Endothelial cell of umbilical vein (primary cell): ENCODE measurements at regions not wholly inside any gene's neighbourhood (a gene's known extent, or its start where the extent isn't known, plus 50 kb on each side); places are given as distances from the start of the nearest gene placed in this dataset.

Experiments used
- BruUV-seq: library from RNA; stranded (reverse); fragments of 400-500 nt; replicated peaks from 2 replicates; lab custom pipeline; 2021; lab: Mats Ljungman, UMichigan
- CTCF ChIA-PET: fragments of 300-600, 350-600 bp; sonication (Branson Sonifier 250); formaldehyde crosslinking; loops from one replicate; lab custom pipeline; 2021; ENCODE audit warnings: antibody characterized with exemption, inconsistent platforms; lab: Charles Lee
- POLR2A ChIA-PET: fragments of 300-600, 350-600 bp; sonication (Branson Sonifier 250); formaldehyde crosslinking; loops from one replicate; lab custom pipeline; 2021; ENCODE audit warnings: antibody characterized with exemption, inconsistent platforms; lab: Charles Lee
- DNase-seq: peaks from one replicate; pipeline ENCODE4 v3.0.0-alpha.2; 2011; ENCODE audit warnings: low read depth, low spot score
- FAIRE-seq: peaks from 2 replicates; lab custom pipeline; 2011; peaks lifted over from hg19 to GRCh38; lab: Jason Lieb, UNC
- H2AFZ ChIP-seq: 2 replicates; pipeline ENCODE4 v1.6.0; 2012; ENCODE audit warnings: low read depth, low read length, control low read depth, inconsistent platforms
- H3K27ac ChIP-seq: 2 replicates; pipeline ENCODE4 v1.5.1; 2011; ENCODE audit warnings: low read depth, mild to moderate bottlenecking, control low read depth, low read length, moderate library complexity; ENCODE audit not compliant: insufficient read depth
- H3K27me3 ChIP-seq, 2 experiments: 2 replicates each; pipeline versions ENCODE4 v1.6.0 to v1.6.1; 2011; ENCODE audit warnings: low read length in 2 of 2, mixed read lengths in 1 of 2; ENCODE audit not compliant: control insufficient read depth in 2 of 2, insufficient read depth in 2 of 2
- H3K36me3 ChIP-seq, 2 experiments: 2 replicates in 1 of 2; 3 replicates in 1 of 2; pipeline ENCODE4 v1.5.1; 2011; ENCODE audit warnings: low read length in 2 of 2, mild to moderate bottlenecking in 1 of 2, moderate library complexity in 1 of 2; ENCODE audit not compliant: control insufficient read depth in 2 of 2, insufficient read depth in 2 of 2; ENCODE audit errors: extremely low read depth in 1 of 2
- H3K4me1 ChIP-seq: 3 replicates; pipeline ENCODE4 v1.5.1; 2011; ENCODE audit warnings: mild to moderate bottlenecking, low read length; ENCODE audit not compliant: control insufficient read depth, insufficient read depth; ENCODE audit errors: extremely low read depth
- H3K4me2 ChIP-seq: 2 replicates; pipeline ENCODE4 v1.6.1; 2011; ENCODE audit warnings: low read length, control low read depth, mixed read lengths; ENCODE audit not compliant: insufficient read depth
- H3K4me3 ChIP-seq, 3 experiments: fragments of 200-600 bp in 1 of 3; sonication (generic), shearing (Covaris generic) in 1 of 3; replicated peaks in 1 of 3; 2 replicates each; pipeline ENCODE4 v1.5.1; 2011 to 2016; ENCODE audit warnings: control low read depth in 3 of 3, low read length in 3 of 3, mild to moderate bottlenecking in 2 of 3, inconsistent platforms in 1 of 3, low read depth in 1 of 3, moderate library complexity in 1 of 3; ENCODE audit not compliant: insufficient read depth in 1 of 3
- H3K79me2 ChIP-seq: 2 replicates; pipeline ENCODE4 v1.6.0; 2012; ENCODE audit warnings: low read length, inconsistent platforms; ENCODE audit not compliant: control insufficient read depth, insufficient read depth
- H3K9ac ChIP-seq: replicated peaks from 2 replicates; pipeline ENCODE3; 2011; ENCODE audit warnings: low read length, control low read depth; ENCODE audit not compliant: insufficient read depth; ENCODE audit errors: extremely low read depth
- H3K9me1 ChIP-seq: replicated peaks from 3 replicates; pipeline ENCODE4 v1.6.0; 2011; ENCODE audit warnings: mild to moderate bottlenecking, low read length; ENCODE audit not compliant: control insufficient read depth, insufficient read depth; ENCODE audit errors: extremely low read depth
- H3K9me3 ChIP-seq: replicated peaks from 2 replicates; pipeline ENCODE4 v1.5.1; 2012; ENCODE audit warnings: low read length, inconsistent platforms; ENCODE audit not compliant: control insufficient read depth, insufficient read depth
- H4K20me1 ChIP-seq: replicated peaks from 2 replicates; pipeline ENCODE3; 2011; ENCODE audit warnings: mild to moderate bottlenecking, low read length; ENCODE audit not compliant: control insufficient read depth, insufficient read depth; ENCODE audit errors: extremely low read depth
- CTCF ChIP-seq, 2 donors: IDR thresholded peaks; 1 replicate in 1 of 2; 2 replicates in 1 of 2; pipeline ENCODE4 v1.5.1; 2011; ENCODE audit warnings: low read length in 2 of 2, mild to moderate bottlenecking in 2 of 2, moderate library complexity in 2 of 2, control low read depth in 1 of 2, inconsistent platforms in 1 of 2, low read depth in 1 of 2; ENCODE audit not compliant: insufficient read depth in 1 of 2; ENCODE audit errors: extremely low read depth in 1 of 2
- EZH2 ChIP-seq: IDR thresholded peaks from 2 replicates; pipeline ENCODE4 v1.6.1; 2012; ENCODE audit warnings: borderline replicate concordance, low read depth, mild to moderate bottlenecking, moderate library complexity, low read length, inconsistent platforms; ENCODE audit not compliant: severe bottlenecking
- FOS ChIP-seq: IDR thresholded peaks from 2 replicates; pipeline ENCODE4 v1.6.1; 2011; ENCODE audit warnings: mild to moderate bottlenecking, low read length, moderate library complexity, borderline replicate concordance; ENCODE audit not compliant: insufficient read depth
- GATA2 ChIP-seq: IDR thresholded peaks from 2 replicates; pipeline ENCODE4 v1.7.0; 2011; ENCODE audit warnings: low read depth, mild to moderate bottlenecking, moderate library complexity, mixed read lengths, low read length; ENCODE audit not compliant: insufficient read length, insufficient read depth
- JUN ChIP-seq: IDR thresholded peaks from 2 replicates; pipeline ENCODE4 v1.6.1; 2011; ENCODE audit warnings: borderline replicate concordance, low read depth; ENCODE audit not compliant: insufficient read length, insufficient read depth
- MAX ChIP-seq: IDR thresholded peaks from 2 replicates; pipeline ENCODE4 v1.6.1; 2011; ENCODE audit not compliant: insufficient read depth, insufficient read length
- MYC ChIP-seq: IDR thresholded peaks from one replicate; pipeline ENCODE4 v1.6.1; 2011; ENCODE audit warnings: mild to moderate bottlenecking, low read depth, low read length
- POLR2A ChIP-seq: IDR thresholded peaks from 2 replicates; pipeline ENCODE4 v1.6.1; 2012; ENCODE audit warnings: low read depth, mild to moderate bottlenecking, control low read depth, low read length
- POLR2AphosphoS5 ChIP-seq: IDR thresholded peaks from 2 replicates; pipeline ENCODE4 v1.6.1; 2012; ENCODE audit warnings: low read depth, mild to moderate bottlenecking, control low read depth, low read length, moderate library complexity; ENCODE audit not compliant: insufficient read depth
- dilution Hi-C: fragments of 300-500 bp; cut with MboI; formaldehyde crosslinking; loops from one replicate; pipeline ENCODE4 v1.15.0; 2019; ENCODE audit warnings: low sequenced_read_pairs; ENCODE audit not compliant: extremely low pct_ligation_motif_present
- intact Hi-C: fragments of 100-400 bp; cut with micrococcal nuclease; formaldehyde crosslinking; loops from one replicate; pipeline ENCODE4 v1.10.0; 2022

GRCh38 chr9:100759215-100759614 is 181.3 kb downstream of the CAVIN4 start:
- Histone ChIP-seq H3K27ac (no peak overlapping the region), H3K36me3 (no peaks in the 10 kb centered on the region), H3K27me3 (no peaks in the 10 kb centered on the region), H3K9me1 (no peaks in the 10 kb centered on the region), H4K20me1 (no peaks in the 10 kb centered on the region), H2AFZ (no peak overlapping the region), H3K4me3 (no peak overlapping the region), H3K4me1 (no peaks in the 10 kb centered on the region), H3K9ac (no peak overlapping the region), H3K9me3 (no peaks in the 10 kb centered on the region), H3K4me2 (no peak overlapping the region), H3K79me2 (no peaks in the 10 kb centered on the region)
- intact Hi-C loops (no loop called here), dilution Hi-C loops (no loop called here)
- TF ChIP-seq CTCF (IDR thresholded peaks at IDR 0.05; ENCODE audit: extremely low read depth in 1 of 2, insufficient read depth in 1 of 2, low read depth in 1 of 2, low read length in 2 of 2), result no peak
- TF ChIP-seq GATA2, result no peak
- no peak for TF ChIP-seq MYC
- TF ChIP-seq MAX, result no peak
- TF ChIP-seq POLR2AphosphoS5, result no peak
- TF ChIP-seq POLR2A, result no peak
- no peak for TF ChIP-seq FOS
- no peak for TF ChIP-seq JUN
- no peak for TF ChIP-seq EZH2
- FAIRE-seq (no peak), DNase-seq (no peak)
- CTCF ChIA-PET, result no interaction called here
- POLR2A ChIA-PET, result no interaction called here
- BruUV-seq, result no TSS peak
